HG03354 (cell line): ENCODE measurements at regions not wholly inside any gene's neighbourhood (a gene's known extent, or its start where the extent isn't known, plus 50 kb on each side); places are given as distances from the start of the nearest gene placed in this dataset.
"Not testable (repeated sequence)": the region's sequence is repeated elsewhere in the genome, so short reads cannot be mapped to it uniquely, and the experiment has no call there.

Source experiments
- ATAC-seq: cut with Tn5 transposase; IDR thresholded peaks from one replicate; pipeline ENCODE4 v1.9.1; 2021; ENCODE audit warnings: mild to moderate bottlenecking; ENCODE audit not compliant: unreplicated experiment, poor library complexity, severe bottlenecking

- no peak for ATAC-seq
Measured at GRCh38 chr7:156429514-156429913, 211.1 kb upstream of the RNF32 start.

GRCh38 chr7:156423876-156424275 is 216.7 kb upstream of the RNF32 start:
- ATAC-seq = no peak

GRCh38 chr7:156420496-156420895 is 220.1 kb upstream of the RNF32 start:
- ATAC-seq = no peak

- ATAC-seq = no peak
Measured at GRCh38 chr7:156419782-156420181, 220.8 kb upstream of the RNF32 start.

- no peak for ATAC-seq
Measured at GRCh38 chr7:156402255-156402654, 238.3 kb upstream of the RNF32 start.

GRCh38 chr7:156401617-156402016 is 239.0 kb upstream of the RNF32 start:
- ATAC-seq = no peak

GRCh38 chr7:156400046-156400445 is 240.5 kb upstream of the RNF32 start:
- no peak for ATAC-seq

GRCh38 chr7:156397249-156397648 is 243.3 kb upstream of the RNF32 start:
- ATAC-seq = no peak

- ATAC-seq = no peak
Measured at GRCh38 chr7:156389116-156389692, 251.4 kb upstream of the RNF32 start.

GRCh38 chr7:156386097-156386496 is 254.5 kb upstream of the RNF32 start:
- ATAC-seq = no peak

GRCh38 chr7:156384706-156385105 is 255.9 kb upstream of the RNF32 start:
- ATAC-seq = no peak

GRCh38 chr7:156383526-156383925 is 257.0 kb upstream of the RNF32 start:
- ATAC-seq = no peak

GRCh38 chr7:156380261-156380660 is 260.3 kb upstream of the RNF32 start:
- ATAC-seq = no peak

GRCh38 chr7:156379324-156380070 is 261.1 kb upstream of the RNF32 start:
- ATAC-seq = no peak

GRCh38 chr7:156378806-156379205 is 261.8 kb upstream of the RNF32 start:
- no peak for ATAC-seq

GRCh38 chr7:156376317-156376716 is 264.3 kb upstream of the RNF32 start:
- no peak for ATAC-seq

GRCh38 chr7:156374335-156374734 is 266.2 kb upstream of the RNF32 start:
- ATAC-seq = no peak

- not testable (repeated sequence) for ATAC-seq
Measured at GRCh38 chr7:156369929-156370328, 270.6 kb upstream of the RNF32 start.

GRCh38 chr7:156368053-156368843 is 272.3 kb upstream of the RNF32 start:
- no peak for ATAC-seq

GRCh38 chr7:156363751-156364150 is 276.8 kb upstream of the RNF32 start:
- no peak for ATAC-seq

GRCh38 chr7:156360835-156361234 is 279.7 kb upstream of the RNF32 start:
- ATAC-seq = no peak
